A549 (cell line): ENCODE measurements at regions not wholly inside any gene's neighbourhood (a gene's known extent, or its start where the extent isn't known, plus 50 kb on each side); places are given as distances from the start of the nearest gene placed in this dataset.

Experiments used
- ATAC-seq, 2 experiments: fragments of 200-7000 bp in 1 of 2; fragments of >200 bp in 1 of 2; cut with Nextera tagmentation in 1 of 2; cut with Tn5 transposase in 1 of 2; 3 replicates each; pipeline versions ENCODE4 v1.8.0 to v1.9.1; 2018 to 2020; ENCODE audit warnings: mild to moderate bottlenecking in 1 of 2, moderate library complexity in 1 of 2
- CTCF ChIA-PET: fragments of 300-600 bp; sonication (Branson Sonifier 250); formaldehyde crosslinking; extraction: SDS; loops from one replicate; lab custom pipeline; 2021; ENCODE audit warnings: antibody characterized with exemption, inconsistent platforms; lab: Yijun Ruan, JAX
- POLR2A ChIA-PET: fragments of 350-600 bp; formaldehyde crosslinking; extraction: SDS; loops from one replicate; lab custom pipeline; 2021; ENCODE audit warnings: antibody characterized with exemption, inconsistent platforms; lab: Yijun Ruan, JAX
- DNase-seq, 2 experiments: peaks; one replicate each; pipeline versions ENCODE4 v3.0.0 to v3.0.0-alpha.2; 2011 to 2016; ENCODE audit warnings: low read depth in 1 of 2, low spot score in 1 of 2
- FAIRE-seq: peaks from 2 replicates; lab custom pipeline; 2011; peaks lifted over from hg19 to GRCh38; lab: Jason Lieb, UNC
- H3K27ac ChIP-seq, 2 experiments: fragments of >200 bp; sonication (Bioruptor Twin); formaldehyde crosslinking; 3 replicates each; pipeline ENCODE4 v1.5.1; 2016 to 2017
- H3K4me1 ChIP-seq: fragments of >200 bp; sonication (Bioruptor Twin); formaldehyde crosslinking; 3 replicates; pipeline ENCODE4 v1.6.1; 2016
- H3K4me2 ChIP-seq: fragments of >200 bp; sonication (Bioruptor Twin); formaldehyde crosslinking; 3 replicates; pipeline ENCODE4 v1.6.1; 2016
- H3K4me3 ChIP-seq: fragments of >200 bp; sonication (Bioruptor Twin); formaldehyde crosslinking; 3 replicates; pipeline ENCODE4 v1.5.1; 2016
- H3K9me3 ChIP-seq: fragments of >200 bp; sonication (Bioruptor Twin); formaldehyde crosslinking; 3 replicates; pipeline ENCODE4 v1.6.1; 2016
- BCL3 ChIP-seq: fragments of >200 bp; sonication (Bioruptor Twin); formaldehyde crosslinking; IDR thresholded peaks from 3 replicates; pipeline ENCODE4 v1.6.1; 2016
- E2F6 ChIP-seq: IDR thresholded peaks from 2 replicates; pipeline ENCODE4 v1.6.1; 2012; ENCODE audit warnings: low read depth, borderline replicate concordance
- EHF ChIP-seq: fragments of 250-450 bp; sonication (Bioruptor Pico); IDR thresholded peaks from 2 replicates; pipeline ENCODE4 v1.5.0; 2020; ENCODE audit warnings: mild to moderate bottlenecking
- EP300 ChIP-seq, 2 experiments: fragments of >200 bp; sonication (Bioruptor Twin); formaldehyde crosslinking; IDR thresholded peaks; 2 replicates in 1 of 2; 3 replicates in 1 of 2; pipeline ENCODE4 v1.6.1; 2016 to 2017
- ESRRA ChIP-seq: fragments of 150-350 bp; IDR thresholded peaks from 2 replicates; pipeline ENCODE4 v1.6.1; 2014; ENCODE audit warnings: mild to moderate bottlenecking, low read length, borderline replicate concordance
- FOSL2 ChIP-seq, 2 experiments: fragments of 450-650 bp in 1 of 2; fragments of >200 bp in 1 of 2; sonication (Bioruptor Twin) in 1 of 2; formaldehyde crosslinking; IDR thresholded peaks; 2 replicates each; pipeline versions ENCODE4 v1.5.0 to v1.6.1; 2016 to 2020; ENCODE audit warnings: mild to moderate bottlenecking in 1 of 2, moderate library complexity in 1 of 2
- FOXS1 ChIP-seq: fragments of 250-450 bp; sonication (Bioruptor Pico); IDR thresholded peaks from 2 replicates; pipeline ENCODE4 v1.5.0; 2020; ENCODE audit warnings: mild to moderate bottlenecking, moderate library complexity
- GATA3 ChIP-seq: IDR thresholded peaks from 2 replicates; pipeline ENCODE4 v1.6.1; 2012; ENCODE audit warnings: borderline replicate concordance
- HES2 ChIP-seq: fragments of >200 bp; sonication (Bioruptor Twin); formaldehyde crosslinking; IDR thresholded peaks from 2 replicates; pipeline ENCODE4 v1.6.1; 2016
- HOXA7 ChIP-seq: fragments of 250-450 bp; sonication (Bioruptor Pico); IDR thresholded peaks from 2 replicates; pipeline ENCODE4 v1.5.0; 2020; ENCODE audit warnings: mild to moderate bottlenecking, moderate library complexity
- HOXB13 ChIP-seq: fragments of 250-450 bp; sonication (Bioruptor Pico); IDR thresholded peaks from 2 replicates; pipeline ENCODE4 v1.5.0; 2020; ENCODE audit warnings: low read depth, mild to moderate bottlenecking, moderate library complexity
- HOXB5 ChIP-seq: fragments of 250-450 bp; sonication (Bioruptor Pico); IDR thresholded peaks from 2 replicates; pipeline ENCODE4 v1.5.0; 2020; ENCODE audit warnings: mild to moderate bottlenecking, moderate library complexity
- KDM5A ChIP-seq: fragments of 200-600 bp; sonication (generic); IDR thresholded peaks from 2 replicates; pipeline ENCODE4 v1.6.1; 2016; ENCODE audit warnings: antibody characterized with exemption, mild to moderate bottlenecking
- MAFK ChIP-seq: fragments of 450-650 bp; IDR thresholded peaks from 2 replicates; pipeline ENCODE4 v1.6.1; 2014; ENCODE audit not compliant: partially characterized antibody
- MAX ChIP-seq: IDR thresholded peaks from 2 replicates; pipeline ENCODE4 v1.6.1; 2012
- NPAS2 ChIP-seq: fragments of 250-450 bp; sonication (Bioruptor Pico); IDR thresholded peaks from 2 replicates; pipeline ENCODE4 v1.8.0; 2022; ENCODE audit warnings: mild to moderate bottlenecking, moderate library complexity, borderline replicate concordance
- NR3C1 ChIP-seq: fragments of >200 bp; sonication (Bioruptor Twin); formaldehyde crosslinking; IDR thresholded peaks from 3 replicates; pipeline ENCODE4 v1.6.1; 2017
- PBX3 ChIP-seq: IDR thresholded peaks from 2 replicates; pipeline ENCODE4 v1.6.1; 2012
- RAD21 ChIP-seq, 2 experiments: fragments of >200 bp in 1 of 2; sonication (Bioruptor Twin) in 1 of 2; formaldehyde crosslinking in 1 of 2; IDR thresholded peaks in 1 of 2; conservative IDR thresholded peaks in 1 of 2; 2 replicates in 1 of 2; 3 replicates in 1 of 2; pipeline ENCODE4 v1.6.1; 2012 to 2018; ENCODE audit warnings: inconsistent platforms in 1 of 2
- RNF2 ChIP-seq: fragments of 200-600 bp; sonication (generic); IDR thresholded peaks from 2 replicates; pipeline ENCODE4 v1.6.1; 2016; ENCODE audit warnings: low read depth, mild to moderate bottlenecking, antibody characterized with exemption, moderate library complexity, borderline replicate concordance
- USF2 ChIP-seq: fragments of 450-650 bp; IDR thresholded peaks from 2 replicates; pipeline ENCODE4 v1.6.1; 2014; ENCODE audit warnings: antibody characterized with exemption
- ZC3H11A ChIP-seq: fragments of 450-650 bp; IDR thresholded peaks from 2 replicates; pipeline ENCODE4 v1.6.1; 2014; ENCODE audit warnings: antibody characterized with exemption, mild to moderate bottlenecking
- ZFP36 ChIP-seq: fragments of 450-650 bp; IDR thresholded peaks from 2 replicates; pipeline ENCODE4 v1.6.1; 2014; ENCODE audit warnings: borderline replicate concordance; ENCODE audit not compliant: partially characterized antibody
- WGBS: methylation state at CpG from one replicate; pipeline ENCODE4 v1.1.6; 2017; ENCODE audit errors: missing lambda C conversion rate; 5-methylcytosine and 5-hydroxymethylcytosine counted together

- Histone ChIP-seq H3K9me3 (0 out of 3 replicates have a peak, but pooled peaks cover 4% of the 10 kb centered on the region), H3K27ac (no peak overlapping the region), H3K4me1 (no peaks in the 10 kb centered on the region), H3K4me3 (no peak overlapping the region), H3K4me2 (no peak overlapping the region)
- no peak for DNase-seq
- ChIA-PET POLR2A (no interaction called here), CTCF (interaction anchor here (0.9 kb wide), 1 partner anchor 13 kb away, joined by 3 read pairs; no protein-coding TSS in a partner anchor)
- WGBS, result 5% methylated on average over 2 of the region's 2 CpGs
- TF ChIP-seq MAFK (no peak), NPAS2 (CRISPR knock-in tag) (no peak), EHF (CRISPR knock-in tag) (no peak), MAX (no peak), EP300 (IDR thresholded peaks at IDR 0.05) (no peak), PBX3 (no peak), GATA3 (no peak), KDM5A (no peak), USF2 (no peak), HES2 (no peak), ZC3H11A (no peak), ZFP36 (no peak), RNF2 (no peak), FOXS1 (CRISPR knock-in tag) (no peak), RAD21 (conservative IDR thresholded peaks at IDR 0.05 in 1 of 2, IDR thresholded peaks at IDR 0.05 in 1 of 2) (no peak), HOXB13 (CRISPR knock-in tag) (no peak), ESRRA (no peak), NR3C1 (no peak), HOXA7 (CRISPR knock-in tag) (no peak)
- no peak for ATAC-seq
- no peak for FAIRE-seq
Observed at GRCh38 chr11:15526859-15527450, 412.2 kb downstream of the INSC start.

GRCh38 chr11:15532432-15532831 is 417.7 kb downstream of the INSC start:
- Histone ChIP-seq H3K4me3 (no peak overlapping the region), H3K4me1 (no peaks in the 10 kb centered on the region), H3K27ac (no peak overlapping the region), H3K4me2 (no peak overlapping the region), H3K9me3 (no peaks in the 10 kb centered on the region)
- ChIA-PET POLR2A (no interaction called here), CTCF (no interaction called here)
- no peak for TF ChIP-seq E2F6
- no peak for TF ChIP-seq HOXA7 (CRISPR knock-in tag)
- TF ChIP-seq USF2, result no peak
- no peak for TF ChIP-seq BCL3
- no peak for TF ChIP-seq FOSL2 (IDR thresholded peaks at IDR 0.05)
- TF ChIP-seq FOSL2 (CRISPR knock-in tag; IDR thresholded peaks at IDR 0.05), result no peak
- no peak for TF ChIP-seq HOXB5
- TF ChIP-seq EHF (CRISPR knock-in tag), result no peak
- no peak for TF ChIP-seq RNF2
- TF ChIP-seq PBX3, result no peak
- FAIRE-seq, result no peak
- no peak for ATAC-seq
- 1% methylated on average over 4 of the region's 4 CpGs for WGBS
- no peak for DNase-seq
